Nucleus accumbens (tissue), 56 donors: ENCODE measurements at regions not wholly inside any gene's neighbourhood (a gene's known extent, or its start where the extent isn't known, plus 50 kb on each side); places are given as distances from the start of the nearest gene placed in this dataset.

Experiments
- DNase-seq, 56 donors: peaks; one replicate each; lab custom pipeline; 2025; lab: John Stamatoyannopoulos, UW

DNA sequence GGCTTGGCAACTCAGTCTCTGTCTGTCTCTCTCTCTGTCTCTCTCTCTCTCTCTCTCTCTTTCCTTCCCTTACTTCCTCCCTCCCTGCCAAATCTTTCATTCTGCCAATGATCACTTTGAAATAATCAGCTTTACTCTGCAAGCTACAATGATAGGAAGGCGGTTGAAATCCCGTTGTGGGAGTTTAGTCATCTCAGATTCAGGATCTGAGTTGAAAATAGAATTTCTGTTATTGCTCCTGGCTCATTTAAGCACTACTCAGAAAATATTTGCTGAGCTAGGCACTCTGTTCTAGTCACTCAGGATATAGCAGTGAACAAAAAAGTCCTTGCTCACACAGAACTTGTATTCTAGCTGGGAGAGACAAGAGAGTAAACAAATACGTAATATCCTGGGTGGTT lies 56.3 kb upstream of the DCTD start:
- DNase-seq: peak in 1 of 56 donors; percentile 12

DNA sequence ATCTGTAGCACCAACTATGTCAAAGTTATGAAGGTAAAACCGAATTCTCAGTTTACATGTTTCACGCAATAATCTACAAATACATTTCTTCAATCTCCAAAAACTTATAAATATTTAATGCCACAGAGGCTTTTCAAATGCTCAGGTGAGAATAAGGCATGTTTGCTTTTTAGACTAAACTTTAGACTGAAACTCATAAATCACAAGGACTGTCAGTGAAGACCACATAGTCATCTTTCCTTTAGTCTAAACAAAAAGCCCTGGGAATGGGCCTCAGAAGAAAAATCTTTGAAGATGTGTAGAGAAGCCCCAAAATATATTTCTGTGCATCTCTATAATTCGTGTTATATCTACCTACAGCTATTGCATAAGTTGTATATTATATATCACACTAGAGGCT lies 54.5 kb upstream of the DCTD start:
- DNase-seq: no peak

DNA sequence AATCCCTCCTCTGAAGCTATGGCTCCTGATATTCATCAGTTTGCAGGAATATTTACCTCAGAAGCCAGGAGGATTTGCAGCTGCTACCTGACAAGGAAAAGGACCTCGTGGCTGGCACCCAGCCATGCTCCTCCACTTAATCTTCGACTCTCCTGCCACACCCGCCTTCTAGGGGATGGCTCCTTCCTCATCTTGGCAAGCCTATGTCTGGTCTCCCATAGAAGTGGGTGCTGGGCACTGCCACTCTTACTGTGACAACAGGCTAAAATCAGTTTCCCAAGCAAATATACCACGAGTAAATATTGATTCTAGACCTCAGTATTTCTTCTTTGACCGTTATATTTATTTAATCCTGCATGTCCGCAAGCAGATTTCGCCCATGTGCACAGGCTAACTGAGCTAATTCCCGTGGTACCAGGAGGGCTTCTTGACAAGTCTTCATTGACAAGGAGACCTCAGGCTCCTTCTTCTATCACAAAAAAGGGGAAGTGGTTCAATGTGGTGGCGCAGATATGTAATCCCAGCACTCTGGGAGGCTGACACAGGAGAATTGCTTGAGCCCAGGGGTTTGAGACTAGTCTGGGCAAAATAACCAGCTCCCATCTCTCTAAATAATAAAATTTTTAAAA lies 52.6 kb upstream of the DCTD start:
- no peak for DNase-seq

DNA sequence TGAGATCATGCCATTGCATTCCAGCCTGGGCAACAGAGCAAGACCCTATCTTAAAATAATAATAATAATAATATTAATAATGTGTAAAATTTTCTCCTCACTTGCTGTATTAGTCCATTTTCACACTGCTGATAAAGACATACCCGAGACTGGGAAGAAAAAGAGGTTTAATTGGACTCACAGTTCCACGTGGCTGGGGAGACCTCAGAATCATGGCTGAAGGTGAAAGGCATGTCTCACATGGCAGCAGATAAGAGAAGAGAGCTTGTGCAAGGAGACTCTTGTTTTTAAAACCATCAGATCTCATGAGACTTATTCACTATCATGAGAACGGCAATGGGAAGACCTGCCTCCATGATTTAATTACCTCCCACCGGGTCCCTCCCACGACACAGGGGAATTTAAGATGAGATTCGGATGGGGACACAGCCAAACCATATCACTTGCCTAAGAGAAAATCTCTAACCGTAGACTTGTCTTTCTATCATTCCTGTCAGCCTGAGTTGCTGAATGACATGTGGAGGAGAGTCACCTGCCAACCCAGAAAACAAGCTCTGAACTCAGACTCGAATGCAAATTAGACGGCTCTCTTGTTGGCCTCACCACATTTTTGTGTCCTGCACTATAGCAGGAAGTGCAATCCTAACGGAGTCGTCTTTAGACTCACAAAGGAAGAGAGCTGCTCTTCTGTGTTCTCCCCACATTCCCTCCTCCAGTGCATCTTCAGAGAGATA lies 51.9 kb upstream of the DCTD start:
- DNase-seq: peak in 2 of 56 donors; percentile 2 to 40

DNA sequence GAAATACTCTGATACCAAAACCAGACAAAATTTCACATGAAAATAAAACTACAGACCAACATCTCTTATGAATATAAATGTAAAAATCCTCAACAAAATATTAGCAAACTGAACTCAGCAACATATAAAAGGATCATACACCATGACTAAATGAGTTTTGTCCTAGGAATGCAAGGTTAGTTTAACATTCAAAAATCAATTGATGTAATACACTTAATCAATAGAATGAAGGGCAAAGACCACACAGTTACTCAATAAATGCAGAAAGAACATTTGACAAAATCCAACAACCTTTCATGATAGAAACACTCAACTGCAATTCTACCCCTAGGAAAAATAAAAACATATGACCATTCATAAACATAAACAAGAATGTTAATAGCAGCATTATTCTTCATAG lies 50.2 kb upstream of the DCTD start:
- DNase-seq: no peak
